HG03175 (cell line): ENCODE measurements at regions not wholly inside any gene's neighbourhood (a gene's known extent, or its start where the extent isn't known, plus 50 kb on each side); places are given as distances from the start of the nearest gene placed in this dataset.

ENCODE experiments used
- ATAC-seq: cut with Tn5 transposase; IDR thresholded peaks from one replicate; pipeline ENCODE4 v1.9.1; 2021; ENCODE audit warnings: mild to moderate bottlenecking, moderate library complexity; ENCODE audit not compliant: unreplicated experiment

DNA sequence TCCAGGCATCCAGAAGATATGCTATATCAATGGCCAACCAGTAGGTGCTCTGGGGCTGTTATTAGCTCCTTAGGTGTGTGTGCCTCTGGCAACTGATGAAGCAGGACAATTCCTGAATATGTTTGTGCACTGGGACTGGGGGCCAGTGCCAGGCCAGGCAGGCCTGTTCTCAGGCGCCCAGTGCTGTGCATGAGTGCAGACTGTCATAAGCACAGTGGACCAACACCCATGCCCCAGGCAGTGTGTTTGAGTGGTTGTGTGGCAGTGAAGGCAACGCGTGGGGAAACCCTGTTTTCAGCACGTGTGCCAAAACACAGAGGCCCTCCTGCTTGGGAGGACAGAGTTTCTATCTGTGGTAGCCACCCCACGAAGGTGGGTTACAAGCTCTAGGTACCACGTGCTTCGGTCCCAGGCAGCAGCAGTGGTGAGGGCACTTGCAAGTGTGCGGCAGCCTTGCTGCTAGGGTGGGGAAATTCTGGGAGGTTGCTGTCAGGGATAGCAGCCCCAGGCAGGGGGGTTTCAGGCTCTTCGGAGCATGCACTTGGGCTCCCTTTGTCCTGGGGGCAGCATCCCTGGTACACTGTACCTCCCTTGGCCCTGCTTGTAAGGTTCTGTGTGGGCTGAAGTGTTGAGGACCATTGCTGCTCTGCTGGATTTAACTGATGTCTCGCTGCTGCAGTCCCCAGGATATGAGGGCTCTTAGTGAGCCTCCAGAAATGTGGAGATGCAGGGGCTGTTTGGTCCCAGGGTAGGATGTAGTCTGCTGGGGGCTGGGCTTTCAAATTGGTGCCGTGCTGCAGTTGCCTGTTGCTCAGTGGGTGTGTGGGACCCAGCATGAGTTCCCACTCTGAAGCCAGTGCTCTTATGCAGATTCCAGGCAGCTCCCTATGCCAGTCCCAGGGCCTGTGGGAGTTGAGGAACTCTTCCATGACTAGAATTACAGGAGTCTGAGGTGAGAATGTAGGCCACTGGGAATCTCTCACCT, 280.9 kb downstream of the RPRM start:
- ATAC-seq: no peak

DNA sequence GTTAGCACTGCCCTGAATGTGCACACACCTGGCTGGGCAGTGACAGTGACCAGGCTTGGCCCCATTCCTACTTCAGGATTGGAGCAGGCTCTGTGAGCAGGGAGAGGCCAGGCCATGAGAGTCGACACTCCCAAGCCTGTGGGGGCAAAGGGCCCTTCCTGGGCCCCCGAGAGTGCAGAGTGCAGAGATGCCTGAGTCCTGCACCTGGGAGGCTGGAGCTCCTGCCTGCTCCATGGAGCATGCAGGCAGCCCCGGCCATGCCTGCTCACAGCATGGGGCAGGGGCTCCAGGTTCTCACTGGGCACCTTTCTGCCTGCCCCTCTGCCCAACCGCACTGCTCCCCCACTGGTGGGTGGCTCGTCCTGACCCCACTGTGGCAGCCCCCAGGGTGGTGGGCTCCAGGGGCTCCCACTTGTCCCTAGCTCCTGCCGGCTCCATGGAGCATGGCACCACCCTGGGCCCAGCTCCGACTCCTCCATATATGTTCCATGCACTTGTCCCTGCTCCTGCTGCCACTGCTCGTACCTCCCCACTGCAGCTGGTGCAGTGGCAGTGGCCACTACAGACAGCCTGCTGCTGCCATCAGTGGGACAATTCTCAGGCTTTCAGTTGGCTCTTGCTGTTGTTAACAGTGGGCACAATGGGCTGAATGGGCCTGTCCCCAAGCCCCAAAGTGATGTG, 282.0 kb downstream of the RPRM start:
- ATAC-seq: no peak

DNA sequence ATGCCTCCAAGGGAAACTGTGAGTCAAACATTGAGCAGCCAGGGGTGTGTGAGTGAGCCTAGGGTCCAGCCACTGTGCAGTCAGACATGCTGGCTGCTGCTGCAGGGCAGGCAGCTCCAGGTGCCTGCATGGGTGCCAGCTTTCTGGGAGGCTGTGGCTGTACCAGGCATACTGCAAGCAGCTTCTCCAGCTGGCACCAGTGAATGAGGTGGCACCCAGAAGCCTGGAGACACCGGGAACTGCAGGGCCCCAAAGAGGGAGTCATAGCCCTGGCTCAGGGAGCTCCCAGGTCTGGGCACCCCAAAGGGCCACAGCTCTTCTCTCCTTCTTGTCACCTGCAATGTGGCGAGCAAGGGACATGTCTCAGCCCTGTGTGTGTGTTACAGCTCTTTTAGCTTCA, 283.2 kb downstream of the RPRM start:
- ATAC-seq: no peak

DNA sequence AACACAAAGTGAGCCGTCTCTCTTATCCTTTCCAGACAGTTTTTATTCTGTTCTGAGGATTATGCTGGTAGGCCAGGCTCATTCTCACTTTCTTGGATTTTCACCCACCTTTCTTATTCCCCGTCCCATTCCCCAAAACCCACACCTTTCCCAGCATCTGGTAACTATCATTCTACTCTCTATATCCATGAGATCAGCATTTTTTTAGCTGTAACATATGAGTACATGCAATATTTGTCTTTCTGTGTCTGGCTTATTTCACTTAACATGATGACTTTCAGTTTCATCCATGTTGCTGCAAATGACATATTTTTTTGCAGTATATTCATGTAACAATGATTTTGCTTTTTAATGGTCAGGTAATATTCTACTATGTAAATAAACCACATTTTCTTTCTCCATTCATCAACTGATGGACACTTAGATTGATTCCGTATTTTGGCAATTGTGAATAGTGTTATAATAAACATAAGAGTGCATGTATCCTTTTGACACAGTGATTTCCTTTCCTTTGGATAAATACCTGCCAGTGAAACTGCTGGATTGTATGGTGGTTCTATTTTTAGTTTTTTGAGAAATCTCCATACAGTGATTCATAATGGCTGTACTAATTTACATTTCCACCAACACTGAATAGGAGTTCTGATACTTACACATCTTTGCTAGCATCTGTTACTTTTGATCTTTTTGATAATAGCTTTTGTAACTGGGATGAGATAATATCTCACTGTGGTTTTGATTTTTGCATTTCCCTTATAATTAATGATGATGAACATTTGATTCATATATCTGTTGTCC, 289.3 kb downstream of the RPRM start:
- ATAC-seq: no peak

DNA sequence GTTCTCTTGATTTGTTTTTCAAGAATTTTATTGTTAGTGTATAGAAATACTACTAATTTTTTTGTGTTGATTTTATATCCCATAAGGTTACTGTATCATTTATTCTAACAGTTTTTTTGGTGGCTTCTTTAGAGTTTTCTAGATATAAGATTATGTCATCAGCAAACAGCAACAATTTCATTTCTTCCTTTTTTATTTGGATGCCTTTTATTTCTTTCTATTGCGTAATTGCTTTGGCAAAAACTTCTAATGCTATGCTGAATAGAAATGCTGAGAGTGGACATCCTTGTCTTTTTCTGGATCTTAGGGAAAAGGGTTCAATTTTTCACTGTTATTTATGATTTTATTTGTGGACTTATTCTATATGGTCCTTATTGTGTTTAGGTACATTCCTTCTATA, 298.8 kb downstream of the RPRM start:
- no peak for ATAC-seq

DNA sequence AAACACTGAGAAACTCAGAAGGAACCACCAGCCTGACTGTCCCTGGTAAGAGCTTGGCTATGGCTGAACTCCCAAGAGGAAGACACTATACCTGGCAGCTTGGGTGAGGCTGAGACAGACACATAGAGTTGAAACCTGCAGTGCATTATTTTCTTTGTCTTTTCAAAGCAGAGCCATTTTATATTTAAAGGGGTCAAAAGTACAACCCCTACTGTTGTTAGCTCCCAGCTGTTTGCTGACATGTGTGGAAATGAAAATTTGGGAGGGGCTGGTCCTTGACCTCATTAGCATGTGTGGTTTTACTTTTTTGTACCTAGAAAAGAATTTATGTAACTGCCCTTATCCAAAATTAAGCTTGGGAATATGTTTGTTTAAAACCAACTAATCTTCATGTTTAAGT, 309.0 kb downstream of the RPRM start:
- no peak for ATAC-seq

DNA sequence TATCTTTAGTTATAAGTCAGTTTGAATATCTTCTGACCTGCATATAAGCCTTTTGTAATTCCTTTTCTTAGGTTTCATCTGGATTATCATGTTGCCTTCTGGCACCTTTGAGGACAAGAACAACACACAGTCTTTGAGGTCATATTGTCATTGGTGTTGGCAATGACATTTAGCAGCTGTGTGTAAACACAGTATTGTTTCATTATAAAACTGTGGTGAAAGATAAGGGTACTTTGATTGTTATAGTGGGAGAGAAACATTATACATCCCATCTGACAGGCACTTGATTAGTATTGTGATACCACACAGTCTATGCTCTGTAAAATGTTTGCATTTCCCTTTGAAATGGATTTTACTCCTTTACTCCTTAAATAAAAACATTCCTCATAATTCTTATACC, 313.5 kb downstream of the RPRM start:
- no peak for ATAC-seq

DNA sequence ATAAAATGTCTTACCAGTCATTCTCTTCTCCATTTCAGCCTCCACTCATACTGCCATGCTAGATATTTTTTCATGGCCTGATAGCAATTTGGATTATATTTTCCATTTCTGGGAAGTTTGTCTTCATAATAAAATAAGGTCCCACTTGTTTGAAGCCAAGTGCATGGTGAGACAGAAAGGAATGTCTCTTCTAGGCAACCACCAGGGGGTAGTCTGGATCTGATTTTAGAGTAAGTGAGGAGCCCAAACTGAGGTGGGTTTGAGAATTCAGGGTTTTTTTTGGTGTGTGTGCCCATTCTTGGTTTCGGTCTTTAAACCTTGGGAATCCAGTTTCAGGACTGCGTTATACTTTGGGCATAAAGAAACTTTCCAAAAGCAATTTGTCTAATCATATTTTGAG, 315.5 kb downstream of the RPRM start:
- ATAC-seq: peak; percentile 38

DNA sequence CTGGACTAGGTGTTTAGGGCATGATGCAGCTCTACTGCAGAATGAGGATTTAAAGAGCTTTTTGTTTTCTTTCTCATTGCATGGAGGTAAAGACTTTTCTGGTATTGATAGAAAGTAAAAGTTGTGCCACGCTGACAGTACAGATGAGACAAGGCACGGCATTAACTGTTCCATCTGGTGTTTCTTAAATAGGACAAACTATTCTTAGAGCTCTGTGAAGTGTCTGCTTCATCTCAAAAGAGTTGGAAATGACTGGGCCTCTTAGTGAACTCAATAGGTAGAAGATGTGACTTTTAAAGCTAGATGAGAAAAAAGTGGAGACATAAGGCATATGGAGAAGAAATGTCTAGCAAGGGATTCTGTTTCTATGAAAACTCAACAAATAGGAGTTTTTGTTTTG, 321.8 kb downstream of the RPRM start:
- ATAC-seq: no peak

DNA sequence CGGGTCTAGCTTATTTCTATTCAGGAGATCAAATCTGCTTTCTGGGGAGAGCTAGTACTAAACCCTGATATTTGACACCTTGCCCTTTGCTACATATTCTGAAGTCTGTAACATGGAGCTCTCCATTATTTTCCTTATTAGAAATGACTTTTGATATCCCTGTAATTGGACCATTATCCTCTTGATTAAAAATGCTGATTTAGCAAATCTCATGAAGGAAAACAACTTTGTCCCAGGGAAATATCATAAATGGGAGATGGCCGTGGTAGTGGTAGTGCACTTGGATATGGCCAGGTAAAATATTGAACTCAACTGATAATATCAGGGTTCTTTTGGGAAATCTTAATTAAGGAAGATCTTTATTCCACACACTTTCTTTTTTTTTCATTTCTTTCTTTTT, 326.5 kb downstream of the RPRM start:
- ATAC-seq: no peak

DNA sequence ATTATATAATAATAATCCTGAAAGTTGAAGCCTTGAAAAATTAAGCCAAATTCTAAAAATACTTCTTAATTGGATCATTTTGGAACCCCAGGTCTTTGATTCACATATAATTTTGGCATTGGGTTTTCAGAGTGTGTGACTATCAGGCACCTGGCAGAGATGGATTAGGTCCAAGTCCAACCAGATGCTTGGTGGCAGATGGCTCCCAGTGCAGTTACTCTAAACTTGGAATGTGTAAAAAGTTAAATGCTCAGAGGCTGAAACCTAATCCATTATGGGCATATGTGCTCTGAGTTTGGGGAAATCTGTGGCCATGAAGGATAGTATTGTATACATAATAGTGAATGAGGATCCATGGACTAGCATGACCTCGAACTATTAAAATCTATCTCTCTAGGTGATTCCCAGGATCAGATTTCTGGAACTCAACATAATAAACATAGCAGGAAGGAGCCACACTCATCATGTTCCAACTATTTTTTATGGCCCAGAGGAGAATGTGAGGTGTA, 333.0 kb downstream of the RPRM start:
- ATAC-seq: no peak

DNA sequence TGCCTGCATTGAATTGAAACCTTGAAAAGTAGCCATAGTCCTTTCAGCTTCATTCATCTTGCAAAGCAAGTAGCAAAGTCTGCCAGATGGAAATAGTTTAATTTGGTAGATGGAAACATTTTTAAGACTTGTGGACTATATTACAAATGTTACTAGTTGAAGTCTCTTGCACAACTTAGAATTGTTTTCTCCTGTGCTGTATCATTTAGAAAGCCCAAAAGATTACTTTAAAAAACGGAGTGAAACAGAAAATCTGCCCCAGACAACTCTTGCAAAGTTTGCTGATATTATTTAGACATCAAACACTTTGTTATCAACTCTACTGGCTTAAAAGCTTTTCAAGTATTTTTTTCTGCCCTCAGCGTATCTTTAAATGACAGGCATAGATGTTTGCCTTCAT, 335.0 kb downstream of the RPRM start:
- ATAC-seq: no peak

DNA sequence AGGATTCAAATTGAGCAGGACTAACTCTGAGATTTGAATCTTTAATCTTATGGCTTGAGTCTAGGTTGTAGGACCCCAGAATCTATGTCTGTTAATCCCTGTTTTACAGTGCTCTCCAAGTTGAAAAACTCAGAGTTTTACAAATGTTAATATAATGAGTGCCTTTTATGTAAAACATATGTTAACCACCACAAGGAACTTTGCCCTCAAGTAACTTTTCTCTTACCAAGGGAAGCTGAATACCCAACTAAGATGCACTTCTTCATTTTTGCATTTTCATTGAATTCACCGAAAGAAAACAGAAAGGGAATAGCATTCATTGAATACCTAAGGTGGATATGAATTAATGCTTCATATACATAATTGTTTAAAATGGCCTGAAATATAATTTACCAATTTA, 338.1 kb downstream of the RPRM start:
- no peak for ATAC-seq

DNA sequence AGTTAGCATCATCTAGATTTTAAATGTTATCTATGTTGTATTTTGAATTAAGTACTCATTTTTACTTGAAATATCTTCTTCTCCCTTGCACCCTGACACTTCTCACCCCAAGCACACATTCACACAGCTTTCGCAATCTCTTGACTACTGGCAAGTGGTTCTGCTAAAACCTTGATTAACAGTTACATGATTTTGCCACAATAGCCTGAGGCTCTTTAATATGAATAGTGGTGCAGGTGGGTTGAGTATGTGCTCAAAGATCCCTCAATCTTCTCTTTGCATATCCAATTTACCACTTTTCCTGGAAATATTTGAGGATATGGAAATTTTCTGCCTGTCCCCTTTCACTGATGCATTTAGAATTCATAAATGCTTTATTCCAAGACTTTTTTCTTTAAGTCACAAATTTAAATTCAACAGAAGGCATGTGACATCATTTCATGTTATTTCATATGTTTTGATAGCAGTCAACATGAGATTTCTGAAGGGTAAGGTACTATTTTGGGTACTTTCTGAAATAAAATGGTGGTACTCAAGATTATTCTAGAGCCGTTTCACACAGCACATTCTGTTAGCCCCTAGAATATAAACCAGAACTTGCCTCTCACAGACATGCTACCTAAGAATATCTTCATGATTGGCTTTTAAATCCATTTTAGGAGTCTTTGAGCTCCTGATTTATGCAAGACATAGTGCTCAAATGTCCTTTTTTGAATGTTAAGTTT, 339.7 kb downstream of the RPRM start:
- no peak for ATAC-seq

DNA sequence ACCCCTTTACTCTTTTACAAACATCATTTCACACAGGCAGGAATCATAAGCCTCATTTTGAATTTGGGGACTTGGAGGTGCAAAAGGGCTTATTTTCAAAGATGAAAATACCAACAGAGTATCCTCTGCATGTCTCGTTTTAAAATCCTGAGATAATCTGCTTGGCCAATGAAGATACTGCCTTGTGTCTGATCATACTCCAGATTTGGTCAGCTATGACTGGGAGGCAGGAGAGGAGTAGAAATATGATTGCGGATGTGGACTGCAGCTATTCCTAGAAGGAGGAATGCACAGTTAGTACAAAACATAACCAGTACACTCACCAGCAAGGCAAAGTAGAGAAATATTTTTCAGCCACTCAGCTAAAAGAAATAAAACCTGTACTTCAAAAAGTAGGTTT, 342.3 kb downstream of the RPRM start:
- ATAC-seq: no peak

DNA sequence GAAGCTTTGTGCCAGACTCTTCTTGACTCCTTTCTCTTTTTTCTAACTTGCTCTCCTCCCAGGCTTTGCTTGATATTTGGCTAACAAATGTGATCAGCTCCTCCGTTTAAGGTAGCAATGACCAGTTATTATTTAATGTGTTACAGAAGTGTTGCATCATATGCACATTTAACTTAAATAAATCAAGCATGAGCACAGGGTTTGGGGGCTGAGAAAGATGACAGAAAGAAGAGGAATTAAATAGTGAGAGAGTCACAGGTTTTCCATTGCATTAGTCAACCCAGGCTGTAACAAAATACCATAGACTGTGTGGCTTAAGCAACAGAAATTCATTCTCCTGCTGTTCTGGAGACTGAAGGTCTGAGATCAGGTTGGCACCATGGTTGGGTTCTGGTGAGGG, 343.8 kb downstream of the RPRM start:
- no peak for ATAC-seq

DNA sequence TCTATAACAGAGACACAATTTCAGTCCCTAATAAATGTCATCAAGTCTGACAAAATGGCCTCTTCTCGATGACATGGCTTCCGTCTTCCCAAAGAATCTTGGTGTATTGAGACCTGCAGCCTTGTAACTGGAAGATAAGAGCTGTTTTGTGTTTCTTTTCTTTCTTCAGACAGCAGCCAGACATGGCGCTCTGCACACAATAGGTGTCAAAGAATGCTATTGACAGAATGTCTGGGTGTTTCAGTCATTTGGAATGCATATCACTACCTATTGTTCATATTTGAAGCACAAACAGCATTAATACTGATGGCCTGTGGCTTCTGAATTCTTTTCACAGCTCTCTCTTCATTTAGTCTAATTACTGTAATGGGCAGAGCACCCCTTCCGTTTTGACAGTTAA, 344.8 kb downstream of the RPRM start:
- ATAC-seq: no peak

DNA sequence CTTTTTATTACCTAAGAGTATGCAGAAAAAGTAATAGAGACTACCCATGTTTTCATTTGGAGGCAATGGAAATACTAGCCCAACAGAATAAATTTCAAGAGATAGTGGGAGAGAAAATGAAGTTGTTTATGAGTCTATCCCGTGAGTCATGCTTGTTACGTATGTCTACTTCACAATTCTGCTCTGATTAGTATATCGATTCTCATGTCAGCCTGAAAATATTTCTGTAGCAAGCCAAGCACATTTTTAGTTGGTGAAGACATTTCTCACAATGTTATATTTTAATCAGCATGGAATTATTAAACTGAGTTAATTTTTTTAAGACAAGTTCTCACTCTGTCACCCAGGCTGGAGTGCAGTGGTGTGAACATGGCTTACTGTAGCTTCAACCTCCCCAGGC, 346.1 kb downstream of the RPRM start:
- ATAC-seq: no peak

DNA sequence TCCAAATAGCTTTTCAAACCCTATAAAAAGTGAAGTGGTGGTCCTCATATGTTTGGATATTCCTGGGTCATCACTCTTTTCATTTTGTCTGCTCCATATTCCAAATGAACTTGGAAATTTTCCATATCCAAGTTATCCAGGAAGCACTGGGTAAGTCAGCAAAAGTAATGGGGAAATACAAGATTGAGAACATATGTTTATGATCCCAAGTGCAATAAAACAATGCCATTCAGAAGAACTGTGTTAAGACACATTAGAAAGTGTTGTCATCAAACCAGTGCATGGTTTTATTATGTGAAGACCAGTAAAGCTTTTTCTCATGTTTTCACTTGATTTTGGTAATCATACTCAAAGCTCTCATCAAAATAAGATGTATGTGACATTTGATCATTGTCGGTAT, 363.4 kb downstream of the RPRM start:
- no peak for ATAC-seq

DNA sequence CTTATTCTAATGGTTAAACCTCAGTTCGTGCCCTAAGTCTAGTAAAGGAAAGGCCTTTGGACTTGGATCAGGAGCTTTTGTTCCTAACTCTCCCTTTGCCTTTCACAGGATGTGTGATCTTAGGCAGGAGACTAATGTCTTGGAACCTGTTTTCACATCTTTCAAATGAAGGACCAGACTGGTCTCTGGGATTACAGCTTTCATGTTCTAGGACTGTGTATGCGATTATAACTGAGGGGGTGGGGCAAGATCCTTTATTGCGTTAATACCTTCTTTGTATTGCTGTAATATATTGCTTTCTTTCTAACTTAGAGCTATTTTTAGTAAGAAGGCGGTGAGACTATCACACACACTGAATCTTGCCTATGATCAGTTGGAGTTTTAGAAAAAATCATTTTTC, 368.1 kb downstream of the RPRM start:
- no peak for ATAC-seq

DNA sequence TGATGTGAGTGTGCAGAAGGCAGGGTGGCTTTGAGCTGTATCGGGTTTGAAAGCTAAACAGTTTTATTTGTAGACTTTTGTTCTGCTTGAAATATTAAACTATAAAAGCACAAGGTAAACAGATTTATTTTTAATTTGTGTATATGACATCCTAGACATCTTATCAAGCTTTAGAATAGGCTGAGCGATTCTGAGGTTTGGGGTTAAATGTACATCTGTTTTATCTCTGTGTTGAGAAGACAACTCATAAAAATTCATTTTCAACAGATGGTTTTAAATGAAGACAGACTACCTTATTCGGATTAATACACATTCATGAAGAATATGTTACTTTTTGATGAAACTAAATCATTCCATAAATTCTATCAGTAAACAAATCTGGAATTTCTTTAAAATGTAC, 368.8 kb downstream of the RPRM start:
- ATAC-seq: no peak
